PC-3 (cell line): ENCODE measurements at regions not wholly inside any gene's neighbourhood (a gene's known extent, or its start where the extent isn't known, plus 50 kb on each side); places are given as distances from the start of the nearest gene placed in this dataset.

Source experiments
- CTCF ChIP-seq: fragments of 300-600 bp; sonication (generic); conservative IDR thresholded peaks from 2 replicates; pipeline ENCODE4 v1.5.1; 2017; ENCODE audit warnings: antibody characterized with exemption, low read depth, mild to moderate bottlenecking, low read length
- EZH2 ChIP-seq: fragments of 300-600 bp; sonication (generic); IDR thresholded peaks from one replicate; pipeline ENCODE4 v1.6.1; 2017; ENCODE audit warnings: antibody characterized with exemption, mild to moderate bottlenecking, low read length; ENCODE audit not compliant: unreplicated experiment

DNA sequence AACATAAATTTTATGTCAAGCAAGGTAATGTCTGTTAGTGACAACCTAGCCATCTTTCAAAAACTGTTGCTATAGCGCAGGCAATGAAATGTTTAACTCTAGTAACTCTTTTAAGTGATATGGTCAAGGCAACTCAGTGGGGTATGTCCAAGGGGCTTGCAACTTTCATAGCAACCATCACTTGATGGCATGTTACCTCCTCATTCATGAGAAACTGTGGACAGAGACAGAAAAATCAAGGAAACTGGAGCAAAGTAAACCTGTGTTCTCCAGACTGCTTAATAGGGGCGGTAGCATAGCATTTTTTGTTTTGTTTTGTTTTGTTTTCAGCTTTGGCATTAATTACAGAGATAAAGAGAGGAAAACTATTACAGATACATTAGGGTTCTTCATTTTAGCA is 1456.8 kb upstream of the AGA start:
- no peak for TF ChIP-seq CTCF
- no peak for TF ChIP-seq EZH2
